Cardiac muscle cell (in vitro differentiated cells and primary cell): ENCODE measurements at regions not wholly inside any gene's neighbourhood (a gene's known extent, or its start where the extent isn't known, plus 50 kb on each side); places are given as distances from the start of the nearest gene placed in this dataset.

Experiments used
- DNase-seq, 2 donors: peaks; one replicate each; pipeline versions ENCODE4 v3.0.0 to v3.0.0-alpha.2; 2010 to 2017; ENCODE audit warnings: low read depth in 1 of 2, low spot score in 1 of 2
- H3K27ac ChIP-seq: fragments of 200-600 bp; sonication (generic); 2 replicates; pipeline ENCODE4 v1.5.1; 2016
- H3K27me3 ChIP-seq: fragments of 200-600 bp; sonication (generic); 2 replicates; pipeline ENCODE4 v1.6.0; 2016; ENCODE audit warnings: control low read depth
- H3K36me3 ChIP-seq: fragments of 200-600 bp; sonication (generic); 2 replicates; pipeline ENCODE4 v1.5.1; 2016; ENCODE audit warnings: control low read depth
- H3K4me1 ChIP-seq: fragments of 200-600 bp; sonication (generic); 2 replicates; pipeline ENCODE4 v1.8.1; 2017; ENCODE audit warnings: low read depth, mild to moderate bottlenecking, mixed run types
- H3K4me3 ChIP-seq: fragments of 200-600 bp; sonication (generic); 2 replicates; pipeline ENCODE4 v1.5.1; 2016; ENCODE audit warnings: mild to moderate bottlenecking
- H3K9me3 ChIP-seq: fragments of 200-600 bp; sonication (generic); 2 replicates; pipeline ENCODE4 v1.5.1; 2017; ENCODE audit warnings: low read depth, mild to moderate bottlenecking, control low read depth
- CTCF ChIP-seq: IDR thresholded peaks from 2 replicates; pipeline ENCODE4 v1.5.1; 2012; ENCODE audit warnings: low read depth, mild to moderate bottlenecking, low read length

GRCh38 chr2:239895116-239895515, 130.0 kb downstream of the NDUFA10 start:
- Histone ChIP-seq H3K4me3 (no peak overlapping the region), H3K9me3 (no peaks in the 10 kb centered on the region), H3K4me1 (no peaks in the 10 kb centered on the region), H3K36me3 (no peaks in the 10 kb centered on the region), H3K27me3 (no peaks in the 10 kb centered on the region), H3K27ac (no peak overlapping the region)
- DNase-seq = no peak
- TF ChIP-seq CTCF = no peak

GRCh38 chr2:239894276-239894675, 130.9 kb downstream of the NDUFA10 start:
- Histone ChIP-seq H3K4me3 (no peak overlapping the region), H3K4me1 (no peaks in the 10 kb centered on the region), H3K9me3 (no peaks in the 10 kb centered on the region), H3K27ac (no peak overlapping the region), H3K27me3 (no peaks in the 10 kb centered on the region), H3K36me3 (no peaks in the 10 kb centered on the region)
- no peak for TF ChIP-seq CTCF
- no peak for DNase-seq

- H3K4me1 ChIP-seq = no peaks in the 10 kb centered on the region
Measured at GRCh38 chr2:239893236-239893515, 132.0 kb downstream of the NDUFA10 start.

GRCh38 chr2:239892441-239893235, 132.5 kb downstream of the NDUFA10 start:
- no peak overlapping the region for H3K4me3 ChIP-seq
- no peaks in the 10 kb centered on the region for H3K36me3 ChIP-seq
- TF ChIP-seq CTCF = no peak
- DNase-seq = no peak
- no peaks in the 10 kb centered on the region for H3K27me3 ChIP-seq
- no peaks in the 10 kb centered on the region for H3K9me3 ChIP-seq
- no peak overlapping the region for H3K27ac ChIP-seq
- no peaks in the 10 kb centered on the region for H3K4me1 ChIP-seq

More at GRCh38 chr2:239893236-239893515, 132.0 kb downstream of the NDUFA10 start:
- Histone ChIP-seq H3K4me3 (no peak overlapping the region), H3K9me3 (no peaks in the 10 kb centered on the region), H3K36me3 (no peaks in the 10 kb centered on the region), H3K27me3 (no peaks in the 10 kb centered on the region), H3K27ac (no peak overlapping the region)
- TF ChIP-seq CTCF = no peak
- DNase-seq = no peak

GRCh38 chr2:239891698-239892097, 133.4 kb downstream of the NDUFA10 start:
- H3K4me1 ChIP-seq = no peaks in the 10 kb centered on the region
- H3K27ac ChIP-seq = no peak overlapping the region
- H3K27me3 ChIP-seq = no peaks in the 10 kb centered on the region
- no peaks in the 10 kb centered on the region for H3K36me3 ChIP-seq
- no peaks in the 10 kb centered on the region for H3K9me3 ChIP-seq
- no peak for DNase-seq
- H3K4me3 ChIP-seq = no peak overlapping the region
- no peak for TF ChIP-seq CTCF
